ENCODE measurements at regions not wholly inside any gene's neighbourhood (a gene's known extent, or its start where the extent isn't known, plus 50 kb on each side); places are given as distances from the start of the nearest gene placed in this dataset.
"Not testable (repeated sequence)": the region's sequence is repeated elsewhere in the genome, so short reads cannot be mapped to it uniquely, and the experiment has no call there.

DNA sequence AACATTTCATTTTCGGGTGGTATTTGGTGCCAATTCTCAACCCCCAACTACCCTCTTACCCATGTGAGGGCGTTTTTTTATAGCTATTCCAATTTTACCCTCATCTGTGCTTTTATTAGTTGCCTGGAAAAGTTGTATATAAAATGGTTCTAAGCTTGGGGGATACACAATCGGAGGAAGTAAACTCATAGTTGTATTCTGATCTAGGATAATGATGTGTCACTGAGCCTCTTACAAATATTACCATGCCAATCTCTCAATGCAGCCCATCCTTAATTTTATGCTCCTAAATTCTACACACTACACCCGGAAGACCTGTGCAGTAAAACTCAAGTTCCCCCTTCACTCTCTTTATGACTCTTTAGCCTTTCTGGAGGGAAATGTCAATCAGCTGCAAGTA, 1206.5 kb upstream of the FLRT2 start:
- Histone ChIP-seq H3K36me3 (no peaks in the 10 kb centered on the region), H3K9me3 (no peaks in the 10 kb centered on the region), H3K27me3 (replicated peaks; ENCODE audit: insufficient read depth) (no peaks in the 10 kb centered on the region), H3K4me1 (replicated peaks) (no peaks in the 10 kb centered on the region), H3K4me3 (no peak overlapping the region), H3K27ac (no peak overlapping the region)
- intact Hi-C loops (cut with DNase I): no loop called here
- no peak for DNase-seq (ENCODE audit: low spot score)
- TF ChIP-seq CTCF (IDR thresholded peaks at IDR 0.05) (no peak), POLR2A (IDR thresholded peaks at IDR 0.05) (no peak), POLR2AphosphoS5 (IDR thresholded peaks at IDR 0.05) (no peak)
- WGBS: 70% methylated on average over 4 of the region's 4 CpGs

- H3K27me3 ChIP-seq (replicated peaks; ENCODE audit: insufficient read depth): no peaks in the 10 kb centered on the region
- no peak overlapping the region for H3K27ac ChIP-seq
- no peak overlapping the region for H3K4me3 ChIP-seq
- H3K4me1 ChIP-seq (replicated peaks): no peaks in the 10 kb centered on the region
- DNase-seq (ENCODE audit: low spot score): no peak
- no peaks in the 10 kb centered on the region for H3K9me3 ChIP-seq
- H3K36me3 ChIP-seq: no peaks in the 10 kb centered on the region
- no peak for TF ChIP-seq POLR2AphosphoS5 (IDR thresholded peaks at IDR 0.05)
- TF ChIP-seq CTCF (IDR thresholded peaks at IDR 0.05): no peak
- TF ChIP-seq POLR2A (IDR thresholded peaks at IDR 0.05): no peak
- 50% methylated on average over 4 of the region's 4 CpGs for WGBS
- intact Hi-C loops (cut with DNase I): no loop called here
Measured at GRCh38 chr14:84323978-84324377, 1206.0 kb upstream of the FLRT2 start.

DNA sequence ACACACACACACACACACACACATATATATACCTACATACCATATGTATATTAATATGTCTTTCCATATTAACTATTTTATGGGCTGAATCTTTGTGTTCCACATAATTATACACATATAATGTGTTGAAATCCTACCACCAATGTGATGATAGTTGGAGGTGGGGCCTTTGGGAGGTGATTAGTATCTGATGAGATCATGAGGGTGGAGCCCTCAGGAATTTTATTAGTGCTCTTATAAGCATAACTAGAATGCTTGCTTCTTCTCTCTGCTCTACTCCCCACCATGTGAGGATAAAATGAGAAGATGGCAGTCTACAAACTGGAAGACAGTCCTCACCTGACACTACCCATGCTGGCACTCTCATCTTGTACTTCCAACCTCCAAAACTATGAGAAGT, 1193.5 kb upstream of the FLRT2 start:
- intact Hi-C loops (cut with DNase I): no loop called here
- Histone ChIP-seq H3K4me3 (no peak overlapping the region), H3K36me3 (no peaks in the 10 kb centered on the region), H3K4me1 (replicated peaks) (no peaks in the 10 kb centered on the region), H3K27ac (no peak overlapping the region), H3K27me3 (replicated peaks; ENCODE audit: insufficient read depth) (no peaks in the 10 kb centered on the region), H3K9me3 (no peaks in the 10 kb centered on the region)
- no peak for DNase-seq (ENCODE audit: low spot score)
- TF ChIP-seq POLR2AphosphoS5 (IDR thresholded peaks at IDR 0.05) (no peak), CTCF (IDR thresholded peaks at IDR 0.05) (no peak), POLR2A (IDR thresholded peaks at IDR 0.05) (no peak)

DNA sequence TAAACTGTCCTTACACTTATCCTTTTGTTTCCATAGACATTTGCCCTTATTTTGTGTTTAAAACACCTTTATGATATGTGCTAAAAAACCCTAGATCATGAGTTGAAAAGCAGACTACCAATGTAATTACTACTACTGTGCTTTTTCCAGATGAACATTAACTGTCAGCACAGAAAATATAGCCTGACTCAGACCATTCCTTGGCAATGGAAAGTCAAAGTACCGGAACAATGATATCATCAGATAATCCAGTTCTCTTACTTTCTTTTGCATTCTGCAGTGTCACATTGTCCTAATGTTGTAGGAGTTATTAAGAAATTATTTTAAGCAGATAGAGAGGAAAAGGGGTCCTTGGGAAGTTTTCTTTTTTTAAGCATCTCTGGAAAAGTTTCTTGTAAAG, 1189.0 kb upstream of the FLRT2 start:
- Histone ChIP-seq H3K27me3 (replicated peaks; ENCODE audit: insufficient read depth) (no peaks in the 10 kb centered on the region), H3K9me3 (no peaks in the 10 kb centered on the region), H3K36me3 (no peaks in the 10 kb centered on the region), H3K4me1 (replicated peaks) (no peaks in the 10 kb centered on the region), H3K4me3 (no peak overlapping the region), H3K27ac (no peak overlapping the region)
- intact Hi-C loops (cut with DNase I): no loop called here
- no peak for TF ChIP-seq POLR2A (IDR thresholded peaks at IDR 0.05)
- 42% methylated on average over 1 of the region's 1 CpG for WGBS
- no peak for DNase-seq (ENCODE audit: low spot score)

- WGBS: 93% methylated on average over 3 of the region's 3 CpGs
- H3K27me3 ChIP-seq (replicated peaks; ENCODE audit: insufficient read depth); H3K27ac ChIP-seq; H3K4me1 ChIP-seq (replicated peaks); intact Hi-C loops (cut with DNase I); DNase-seq (ENCODE audit: low spot score); H3K36me3 ChIP-seq; H3K4me3 ChIP-seq; H3K9me3 ChIP-seq: not testable (repeated sequence)
Measured at GRCh38 chr14:84341867-84342266, 1188.1 kb upstream of the FLRT2 start.

DNA sequence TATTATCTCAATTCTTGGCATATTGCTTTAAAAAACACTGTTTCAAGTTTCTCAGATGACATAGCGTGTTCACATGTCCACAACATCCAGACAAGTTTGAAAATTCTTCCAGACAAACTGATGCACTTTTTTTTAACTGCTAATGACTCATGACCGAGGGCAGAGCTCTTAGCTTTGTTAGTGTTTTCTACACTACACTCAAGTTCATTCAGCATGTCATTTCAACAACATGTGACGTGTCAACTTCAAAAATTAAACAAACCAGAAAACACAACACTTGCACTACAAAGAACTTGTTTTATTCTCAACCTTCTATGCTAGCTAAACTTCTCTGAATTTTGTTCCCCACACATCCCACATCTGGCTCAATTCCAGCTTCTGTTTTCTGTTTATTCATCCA, 1186.3 kb upstream of the FLRT2 start:
- no peaks in the 10 kb centered on the region for H3K4me1 ChIP-seq (replicated peaks)
- TF ChIP-seq POLR2AphosphoS5 (IDR thresholded peaks at IDR 0.05) (no peak), POLR2A (IDR thresholded peaks at IDR 0.05) (no peak), CTCF (IDR thresholded peaks at IDR 0.05) (no peak)
- 48% methylated on average over 3 of the region's 3 CpGs for WGBS

More for the DNA sequence above, 1186.3 kb upstream of the FLRT2 start:
- no peak overlapping the region for H3K4me3 ChIP-seq
- no peaks in the 10 kb centered on the region for H3K36me3 ChIP-seq
- H3K9me3 ChIP-seq: no peaks in the 10 kb centered on the region
- H3K27ac ChIP-seq: no peak overlapping the region
- intact Hi-C loops (cut with DNase I): no loop called here
- H3K27me3 ChIP-seq (replicated peaks; ENCODE audit: insufficient read depth): no peaks in the 10 kb centered on the region
- no peak for DNase-seq (ENCODE audit: low spot score)

Data from prostate gland (tissue), 2 donors.